Panc1 (cell line): ENCODE measurements at regions not wholly inside any gene's neighbourhood (a gene's known extent, or its start where the extent isn't known, plus 50 kb on each side); places are given as distances from the start of the nearest gene placed in this dataset.

Experiments
- ATAC-seq: fragments of 200-7000 bp; cut with Tn5 transposase; 2 replicates; pipeline ENCODE4 v1.9.1; 2020; ENCODE audit warnings: mild to moderate bottlenecking, moderate library complexity
- BruUV-seq: library from RNA; stranded (reverse); fragments of 400-500 nt; replicated peaks from 2 replicates; lab custom pipeline; 2021; lab: Mats Ljungman, UMichigan
- CTCF ChIA-PET: fragments of 300-600 bp; sonication (Branson Sonifier 250); formaldehyde crosslinking; loops from one replicate; lab custom pipeline; 2022; ENCODE audit warnings: antibody characterized with exemption; lab: Charles Lee
- POLR2A ChIA-PET: fragments of 300-600 bp; sonication (Branson Sonifier 250); formaldehyde crosslinking; loops from one replicate; lab custom pipeline; 2022; ENCODE audit warnings: antibody characterized with exemption; lab: Charles Lee
- DNase-seq: peaks from one replicate; pipeline ENCODE4 v3.0.0-alpha.2; 2010; ENCODE audit warnings: low read depth, low spot score
- H3K27ac ChIP-seq: 2 replicates; pipeline ENCODE4 v1.5.1; 2011; ENCODE audit warnings: mild to moderate bottlenecking, low read length, inconsistent platforms
- H3K27me3 ChIP-seq: fragments of 200-500 bp; sonication (Bioruptor generic); 2 replicates; pipeline ENCODE4 v1.6.0; 2014; ENCODE audit warnings: low read length, inconsistent platforms; ENCODE audit not compliant: control insufficient read depth, insufficient read depth
- H3K36me3 ChIP-seq: fragments of 200-500 bp; sonication (Bioruptor generic); 2 replicates; pipeline ENCODE4 v1.5.1; 2014; ENCODE audit warnings: inconsistent platforms, mild to moderate bottlenecking, low read length, moderate library complexity; ENCODE audit not compliant: control insufficient read depth, insufficient read depth
- H3K4me1 ChIP-seq: 2 replicates; pipeline ENCODE4 v1.5.1; 2011; ENCODE audit warnings: inconsistent platforms, mild to moderate bottlenecking, low read length, moderate library complexity; ENCODE audit not compliant: control insufficient read depth, insufficient read depth
- H3K4me3 ChIP-seq, 2 experiments: 2 replicates each; pipeline ENCODE4 v1.5.1; 2011 to 2012; ENCODE audit warnings: low read depth in 2 of 2, low read length in 2 of 2, mild to moderate bottlenecking in 2 of 2, inconsistent platforms in 1 of 2, moderate library complexity in 1 of 2
- H3K9me3 ChIP-seq: fragments of 200-500 bp; sonication (Bioruptor generic); 2 replicates; pipeline ENCODE4 v1.5.1; 2014; ENCODE audit warnings: low read depth, mild to moderate bottlenecking, inconsistent platforms, low read length, moderate library complexity; ENCODE audit not compliant: control insufficient read depth, insufficient read depth
- POLR2AphosphoS5 ChIP-seq: IDR thresholded peaks from 2 replicates; pipeline ENCODE4 v1.6.1; 2012; ENCODE audit warnings: mild to moderate bottlenecking, low read depth, low read length, moderate library complexity
- REST ChIP-seq, 2 experiments: IDR thresholded peaks; 2 replicates each; pipeline ENCODE4 v1.6.1; 2011 to 2012; ENCODE audit warnings: low read depth in 2 of 2, control low read depth in 1 of 2, low read length in 1 of 2, mild to moderate bottlenecking in 1 of 2, moderate library complexity in 1 of 2; ENCODE audit not compliant: insufficient read depth in 1 of 2
- SIN3A ChIP-seq: IDR thresholded peaks from 2 replicates; pipeline ENCODE4 v1.6.1; 2012; ENCODE audit warnings: low read depth, mild to moderate bottlenecking, low read length, moderate library complexity, borderline replicate concordance; ENCODE audit not compliant: insufficient read depth
- TCF7L2 ChIP-seq: IDR thresholded peaks from 2 replicates; pipeline ENCODE4 v1.6.1; 2011; ENCODE audit warnings: mild to moderate bottlenecking, low read depth, low read length, inconsistent platforms
- in situ Hi-C: cut with HindIII; loops from 2 replicates; pipeline ENCODE4 v1.10.0; 2016; ENCODE audit warnings: low sequenced_read_pairs, low pct_unique_long_range_greater_than_20kb
- intact Hi-C: fragments of 100-400 bp; cut with micrococcal nuclease; formaldehyde crosslinking; loops from one replicate; pipeline ENCODE4 v1.10.0; 2022; ENCODE audit not compliant: unreplicated experiment
- TF ChIP-seq, protein P1 (sequence below): fragments of 450-650 bp; IDR thresholded peaks from 2 replicates; pipeline ENCODE4 v1.5.1; 2017; ENCODE audit warnings: mild to moderate bottlenecking

GRCh38 chr2:194603429-194603828 lies 1053.6 kb upstream of the SLC39A10 start:
- Histone ChIP-seq H3K4me1 (no peaks in the 10 kb centered on the region), H3K9me3 (peaks cover 3% of the 10 kb centered on the region; the same call in 1 of the 2 replicates), H3K27ac (no peak overlapping the region), H3K36me3 (no peaks in the 10 kb centered on the region), H3K27me3 (no peaks in the 10 kb centered on the region), H3K4me3 (no peak overlapping the region)
- DNase-seq = no peak
- in situ Hi-C loops = no loop called here
- POLR2A ChIA-PET = no interaction called here
- no peak for ATAC-seq
- CTCF ChIA-PET = no interaction called here
- TF ChIP-seq REST (IDR thresholded peaks at IDR 0.05; ENCODE audit: insufficient read depth in 1 of 2, low read depth in 2 of 2, low read length in 1 of 2) (no peak), POLR2AphosphoS5 (no peak), TCF7L2 (no peak), SIN3A (no peak)
- TF ChIP-seq, protein P1, sequence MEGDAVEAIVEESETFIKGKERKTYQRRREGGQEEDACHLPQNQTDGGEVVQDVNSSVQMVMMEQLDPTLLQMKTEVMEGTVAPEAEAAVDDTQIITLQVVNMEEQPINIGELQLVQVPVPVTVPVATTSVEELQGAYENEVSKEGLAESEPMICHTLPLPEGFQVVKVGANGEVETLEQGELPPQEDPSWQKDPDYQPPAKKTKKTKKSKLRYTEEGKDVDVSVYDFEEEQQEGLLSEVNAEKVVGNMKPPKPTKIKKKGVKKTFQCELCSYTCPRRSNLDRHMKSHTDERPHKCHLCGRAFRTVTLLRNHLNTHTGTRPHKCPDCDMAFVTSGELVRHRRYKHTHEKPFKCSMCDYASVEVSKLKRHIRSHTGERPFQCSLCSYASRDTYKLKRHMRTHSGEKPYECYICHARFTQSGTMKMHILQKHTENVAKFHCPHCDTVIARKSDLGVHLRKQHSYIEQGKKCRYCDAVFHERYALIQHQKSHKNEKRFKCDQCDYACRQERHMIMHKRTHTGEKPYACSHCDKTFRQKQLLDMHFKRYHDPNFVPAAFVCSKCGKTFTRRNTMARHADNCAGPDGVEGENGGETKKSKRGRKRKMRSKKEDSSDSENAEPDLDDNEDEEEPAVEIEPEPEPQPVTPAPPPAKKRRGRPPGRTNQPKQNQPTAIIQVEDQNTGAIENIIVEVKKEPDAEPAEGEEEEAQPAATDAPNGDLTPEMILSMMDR = no peak
- no TSS peak for BruUV-seq
- intact Hi-C loops = no loop called here

DNA sequence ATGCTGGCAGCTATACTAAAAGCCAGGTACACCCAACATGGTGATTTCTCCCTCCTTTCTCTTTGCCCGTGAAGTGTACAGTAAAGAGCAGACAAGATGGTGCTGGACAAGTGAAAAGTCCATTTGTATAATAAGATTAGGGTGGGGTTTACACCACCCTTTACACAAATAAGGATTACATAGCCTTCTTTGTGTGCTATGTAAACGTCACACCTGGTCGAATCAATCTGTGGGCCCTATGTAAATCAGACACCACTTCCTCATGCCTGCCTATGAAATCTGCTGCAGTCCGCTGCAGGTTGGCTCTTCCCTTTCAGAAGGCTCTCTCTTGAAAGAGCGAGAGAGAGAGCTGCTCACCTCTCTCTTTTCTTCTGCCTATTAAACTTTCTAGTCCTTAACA lies 1054.3 kb upstream of the SLC39A10 start:
- BruUV-seq = no TSS peak
- ChIA-PET POLR2A (no interaction called here), CTCF (no interaction called here)
- intact Hi-C loops (no loop called here), in situ Hi-C loops (no loop called here)
- ATAC-seq = no peak
- Histone ChIP-seq H3K27me3 (no peaks in the 10 kb centered on the region), H3K36me3 (no peaks in the 10 kb centered on the region), H3K9me3 (peaks cover 3% of the 10 kb centered on the region; the same call in 1 of the 2 replicates), H3K4me1 (no peaks in the 10 kb centered on the region), H3K4me3 (no peak overlapping the region), H3K27ac (no peak overlapping the region)
- no peak for DNase-seq
- TF ChIP-seq POLR2AphosphoS5 = no peak
- no peak for TF ChIP-seq REST (IDR thresholded peaks at IDR 0.05; ENCODE audit: insufficient read depth in 1 of 2, low read depth in 2 of 2, low read length in 1 of 2)
- TF ChIP-seq, protein P1 = no peak
- no peak for TF ChIP-seq SIN3A
- no peak for TF ChIP-seq TCF7L2
